Fibroblast of villous mesenchyme (primary cell): ENCODE measurements at regions not wholly inside any gene's neighbourhood (a gene's known extent, or its start where the extent isn't known, plus 50 kb on each side); places are given as distances from the start of the nearest gene placed in this dataset.

Experiments
- DNase-seq: peaks from one replicate; pipeline ENCODE4 v3.0.0-alpha.2; 2010; ENCODE audit warnings: low read depth
- H3K4me3 ChIP-seq: 2 replicates; pipeline ENCODE4 v1.5.1; 2011; ENCODE audit warnings: low read depth, mild to moderate bottlenecking, low read length
- TF ChIP-seq, protein P1 (sequence below): IDR thresholded peaks from 2 replicates; pipeline ENCODE4 v1.5.1; 2012; ENCODE audit warnings: low read depth, mild to moderate bottlenecking, low read length; ENCODE audit not compliant: insufficient read depth

DNA sequence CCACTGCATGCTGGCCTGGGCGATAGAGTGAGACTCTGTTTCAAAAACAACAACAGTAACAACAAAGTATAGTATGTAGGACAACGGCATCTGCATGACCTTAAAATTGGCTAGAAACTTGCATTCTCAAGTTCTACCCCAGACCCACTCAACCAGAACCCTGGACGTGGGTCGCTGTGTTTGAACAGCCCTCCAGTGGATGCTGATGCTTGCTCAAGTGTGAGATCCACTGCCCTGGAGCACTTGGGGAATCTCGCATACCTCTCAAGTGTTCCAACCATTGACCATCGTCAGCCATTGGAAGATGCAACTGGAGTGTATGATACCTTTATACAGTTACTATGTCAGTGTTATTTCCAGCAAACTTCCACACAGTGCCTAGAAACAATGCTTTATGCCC is 435.9 kb downstream of the DCDC2C start:
- TF ChIP-seq, protein P1, sequence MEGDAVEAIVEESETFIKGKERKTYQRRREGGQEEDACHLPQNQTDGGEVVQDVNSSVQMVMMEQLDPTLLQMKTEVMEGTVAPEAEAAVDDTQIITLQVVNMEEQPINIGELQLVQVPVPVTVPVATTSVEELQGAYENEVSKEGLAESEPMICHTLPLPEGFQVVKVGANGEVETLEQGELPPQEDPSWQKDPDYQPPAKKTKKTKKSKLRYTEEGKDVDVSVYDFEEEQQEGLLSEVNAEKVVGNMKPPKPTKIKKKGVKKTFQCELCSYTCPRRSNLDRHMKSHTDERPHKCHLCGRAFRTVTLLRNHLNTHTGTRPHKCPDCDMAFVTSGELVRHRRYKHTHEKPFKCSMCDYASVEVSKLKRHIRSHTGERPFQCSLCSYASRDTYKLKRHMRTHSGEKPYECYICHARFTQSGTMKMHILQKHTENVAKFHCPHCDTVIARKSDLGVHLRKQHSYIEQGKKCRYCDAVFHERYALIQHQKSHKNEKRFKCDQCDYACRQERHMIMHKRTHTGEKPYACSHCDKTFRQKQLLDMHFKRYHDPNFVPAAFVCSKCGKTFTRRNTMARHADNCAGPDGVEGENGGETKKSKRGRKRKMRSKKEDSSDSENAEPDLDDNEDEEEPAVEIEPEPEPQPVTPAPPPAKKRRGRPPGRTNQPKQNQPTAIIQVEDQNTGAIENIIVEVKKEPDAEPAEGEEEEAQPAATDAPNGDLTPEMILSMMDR = no peak
- no peak for DNase-seq
- no peak overlapping the region for H3K4me3 ChIP-seq

DNA sequence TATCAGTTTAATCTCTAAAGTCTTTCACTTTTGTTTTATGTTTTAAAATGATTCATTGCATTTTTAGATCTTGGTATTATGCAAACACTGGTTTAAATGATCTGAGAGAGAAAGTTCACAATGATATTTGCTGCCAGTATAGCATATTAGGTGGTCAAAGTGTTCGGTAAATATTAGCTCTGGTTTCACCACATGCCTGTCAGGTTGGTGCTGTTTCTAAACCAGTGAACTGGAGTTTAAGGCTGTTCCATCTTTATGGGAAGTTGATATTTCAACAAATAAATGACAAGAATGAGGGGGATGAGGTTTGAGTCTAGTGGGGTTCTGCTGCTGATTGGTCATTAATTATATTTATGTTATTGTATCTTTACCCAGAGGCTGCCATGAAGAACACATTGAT is 436.4 kb downstream of the DCDC2C start:
- TF ChIP-seq, protein P1 = no peak
- no peak for DNase-seq
- no peak overlapping the region for H3K4me3 ChIP-seq

DNA sequence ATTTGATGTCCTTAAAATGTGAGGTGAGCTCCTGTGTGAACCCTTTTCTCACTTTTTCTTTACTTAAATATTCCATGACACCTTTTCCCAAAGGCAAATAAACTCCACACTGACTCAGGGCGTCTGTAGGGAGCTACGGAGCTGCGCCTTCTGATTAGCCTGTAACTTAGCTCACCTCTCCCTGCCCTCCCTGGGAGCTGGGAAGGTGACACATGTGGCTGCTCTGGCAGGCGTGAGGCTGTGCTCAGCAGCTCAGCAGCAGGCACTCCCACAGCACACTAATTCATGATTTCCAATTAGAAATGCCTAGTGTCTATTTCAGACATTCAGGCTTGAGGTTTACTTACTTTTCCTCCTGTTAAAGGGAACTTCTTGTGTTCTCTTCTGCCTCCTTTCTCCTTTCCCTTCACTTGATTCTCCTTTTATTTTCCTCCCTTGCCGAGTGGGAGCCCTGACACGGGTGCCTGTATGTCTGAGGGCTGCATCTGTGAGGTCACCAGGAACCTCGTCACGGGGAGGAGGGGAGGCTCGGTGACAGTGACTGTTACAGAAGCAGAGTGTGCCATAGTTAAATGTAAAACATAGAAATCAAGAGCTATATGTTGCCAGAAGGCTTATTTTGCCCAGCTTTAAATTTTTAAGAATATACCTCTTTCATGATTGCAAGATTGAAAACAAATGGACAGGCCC is 437.1 kb downstream of the DCDC2C start:
- no peak for DNase-seq
- TF ChIP-seq, protein P1 = no peak

DNA sequence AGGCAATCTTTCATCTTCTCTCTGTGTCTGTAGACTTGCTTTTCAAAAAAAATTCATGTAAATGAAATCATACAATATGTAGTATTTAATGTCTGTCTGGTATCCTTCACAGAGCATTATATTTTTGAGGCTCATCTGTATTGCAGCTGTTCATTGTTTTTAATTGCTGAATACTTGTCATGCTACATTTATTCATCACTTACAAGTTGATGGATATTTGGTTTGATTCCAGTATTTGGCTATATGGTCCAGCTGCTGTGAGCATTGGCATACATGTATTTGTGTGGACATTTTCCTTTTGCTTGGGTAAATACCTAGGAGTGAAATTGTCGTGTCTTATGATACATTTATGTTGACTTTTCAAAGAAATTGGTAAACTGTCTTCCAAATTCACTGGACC is 441.4 kb downstream of the DCDC2C start:
- TF ChIP-seq, protein P1 = no peak
- no peak for DNase-seq
- H3K4me3 ChIP-seq = no peak overlapping the region

More for the DNA sequence above, 437.1 kb downstream of the DCDC2C start:
- no peak overlapping the region for H3K4me3 ChIP-seq

DNA sequence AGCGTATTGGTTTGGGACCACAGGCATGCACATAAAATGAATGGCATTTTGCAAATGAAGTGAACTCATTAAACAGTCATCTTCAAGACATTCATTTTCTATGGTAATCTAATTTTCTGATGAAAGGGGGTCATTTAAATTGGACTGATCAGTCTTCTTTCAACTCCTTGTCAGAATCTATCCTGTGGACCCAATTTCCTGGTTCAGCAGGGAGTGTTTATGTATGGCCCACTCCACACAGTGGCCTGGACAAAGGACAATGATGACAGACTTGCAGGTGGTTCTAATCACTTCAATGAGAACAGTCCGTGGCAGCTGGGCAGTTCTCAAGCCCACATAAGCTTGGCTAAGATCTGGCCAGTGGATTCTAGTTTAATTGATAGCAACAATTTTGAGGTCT is 448.1 kb downstream of the DCDC2C start:
- DNase-seq = no peak
- TF ChIP-seq, protein P1 = no peak
- H3K4me3 ChIP-seq = no peak overlapping the region

DNA sequence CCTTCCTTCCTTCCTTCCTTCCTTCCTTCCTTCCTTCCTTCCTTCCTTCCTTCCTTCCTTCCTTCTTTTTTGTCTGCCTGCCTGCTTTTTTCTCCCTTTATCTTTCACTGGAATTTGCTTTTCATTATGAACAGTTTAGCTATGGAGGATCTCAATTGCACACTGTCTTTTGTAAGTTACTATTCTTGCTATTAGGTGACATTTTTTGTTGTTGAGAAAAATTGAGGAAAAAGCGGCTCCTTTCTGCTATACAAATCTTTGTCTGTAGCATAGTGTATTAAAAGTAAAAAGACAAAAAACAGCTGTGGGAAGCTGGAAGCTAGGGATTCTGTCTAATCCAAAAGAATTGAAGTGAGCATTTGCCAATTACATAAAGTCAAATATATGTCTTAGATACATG is 448.7 kb downstream of the DCDC2C start:
- TF ChIP-seq, protein P1 = no peak
- no peak for DNase-seq
- H3K4me3 ChIP-seq = no peak overlapping the region

DNA sequence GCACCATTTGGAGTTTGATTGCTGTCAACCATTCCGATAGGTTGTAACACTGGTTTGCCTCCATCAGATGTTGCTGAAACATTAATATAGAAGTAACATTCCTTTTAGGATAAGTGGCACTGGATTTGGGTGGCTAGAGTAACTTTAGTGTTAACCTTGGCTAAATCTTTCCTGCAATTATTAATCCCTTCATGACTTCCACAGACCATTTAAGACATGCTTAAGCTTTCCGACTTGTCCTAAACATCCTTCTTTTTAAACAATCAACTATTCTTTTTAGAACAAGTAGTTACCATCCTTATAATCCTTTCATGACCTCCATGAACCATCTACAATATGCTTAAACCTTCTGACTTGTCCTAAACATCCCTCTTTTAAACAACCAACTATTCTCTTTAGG is 465.5 kb downstream of the DCDC2C start:
- TF ChIP-seq, protein P1 = no peak
- DNase-seq = no peak
- H3K4me3 ChIP-seq = no peak overlapping the region
